Kidney (tissue), 13 donors: ENCODE measurements at regions not wholly inside any gene's neighbourhood (a gene's known extent, or its start where the extent isn't known, plus 50 kb on each side); places are given as distances from the start of the nearest gene placed in this dataset.

ENCODE experiments used
- DNase-seq, 5 donors: peaks; one replicate each; pipeline ENCODE4 v3.0.0-alpha.2; 2013 to 2020
- FAIRE-seq: peaks from 2 replicates; lab custom pipeline; 2012; peaks lifted over from hg19 to GRCh38; lab: Jason Lieb, UNC
- H3K27ac ChIP-seq, 2 donors: one replicate each; pipeline ENCODE4 v1.7.0; 2013; ENCODE audit warnings: low read depth in 2 of 2, low read length in 2 of 2, inconsistent platforms in 1 of 2
- H3K27me3 ChIP-seq: one replicate; pipeline ENCODE4 v1.7.1; 2013; ENCODE audit warnings: low read length, inconsistent platforms; ENCODE audit not compliant: control insufficient read depth, insufficient read depth
- H3K36me3 ChIP-seq, 3 donors: one replicate each; pipeline versions ENCODE4 v1.7.0 to v1.7.1; 2013; ENCODE audit warnings: low read length in 3 of 3, control low read depth in 1 of 3, inconsistent platforms in 1 of 3; ENCODE audit not compliant: insufficient read depth in 3 of 3, control insufficient read depth in 2 of 3
- H3K4me1 ChIP-seq, 3 donors: one replicate each; pipeline versions ENCODE4 v1.7.0 to v1.7.1; 2013; ENCODE audit warnings: low read length in 3 of 3, inconsistent platforms in 1 of 3, low read depth in 1 of 3; ENCODE audit not compliant: control insufficient read depth in 2 of 3, insufficient read depth in 2 of 3
- H3K4me3 ChIP-seq, 3 donors: one replicate each; pipeline versions ENCODE4 v1.7.0 to v1.8.1; 2013; ENCODE audit warnings: low read length in 3 of 3, control low read depth in 1 of 3, inconsistent platforms in 1 of 3
- H3K9ac ChIP-seq, 3 donors: one replicate each; pipeline versions ENCODE4 v1.7.0 to v1.7.1; 2013; ENCODE audit warnings: low read length in 3 of 3, control low read depth in 1 of 3, inconsistent platforms in 1 of 3
- H3K9me3 ChIP-seq, 3 donors: one replicate each; pipeline versions ENCODE4 v1.7.0 to v1.7.1; 2013; ENCODE audit warnings: low read length in 3 of 3, control low read depth in 1 of 3, inconsistent platforms in 1 of 3; ENCODE audit not compliant: control insufficient read depth in 2 of 3, insufficient read depth in 1 of 3
- CTCF ChIP-seq: IDR thresholded peaks from 3 replicates; pipeline ENCODE4 v1.5.1; 2012; ENCODE audit warnings: mild to moderate bottlenecking, moderate library complexity, borderline replicate concordance; ENCODE audit not compliant: insufficient read depth; ENCODE audit errors: extremely low read depth
- intact Hi-C: fragments of 100-400 bp; cut with DNase I; formaldehyde crosslinking; loops from one replicate; pipeline ENCODE4 v1.11.1; 2022
- donor health status: control.
- donor health status: control.
- donor health status: control.
- donor health status: control.
- donor health status: control.
- donor health status: DM: yes; HTN: yes; CAD: no.
- donor health status: Normal renal cell carcinoma (clear cell type).

- FAIRE-seq (no peak), DNase-seq (no peak)
- H3K27ac ChIP-seq, result peak overlapping the region in 1 of 2 donors; percentile 54
These were observed 153.9 kb downstream of the MRPL14 start for GRCh38 chr6:43973357-43973756.

GRCh38 chr6:43972913-43973300 lies 154.3 kb downstream of the MRPL14 start:
- intact Hi-C loops, result no loop called here
- FAIRE-seq (no peak), DNase-seq (peak in 4 of 5 donors; percentile 42 to 92 (median 61))

More at GRCh38 chr6:43973357-43973756, 153.9 kb downstream of the MRPL14 start:
- intact Hi-C loops, result no loop called here
- H3K9me3 ChIP-seq, result peaks cover 0 to 5% (median 0%) of the 10 kb centered on the region in 3 donors
- peaks cover 0 to 11% (median 8%) of the 10 kb centered on the region in 3 donors for H3K4me1 ChIP-seq
- no peaks in the 10 kb centered on the region for H3K36me3 ChIP-seq
- TF ChIP-seq CTCF, result no peak
- no peaks in the 10 kb centered on the region for H3K27me3 ChIP-seq
- H3K4me3 ChIP-seq, result no peak overlapping the region
- H3K9ac ChIP-seq, result no peak overlapping the region

GRCh38 chr6:43972179-43972912 lies 154.9 kb downstream of the MRPL14 start:
- peaks cover 0 to 11% (median 8%) of the 10 kb centered on the region in 3 donors for H3K4me1 ChIP-seq
- H3K36me3 ChIP-seq, result no peaks in the 10 kb centered on the region
- peak overlapping the region in 1 of 2 donors; percentile 54 for H3K27ac ChIP-seq
- H3K4me3 ChIP-seq, result no peak overlapping the region
- intact Hi-C loops, result no loop called here
- DNase-seq (no peak), FAIRE-seq (no peak)
- TF ChIP-seq CTCF, result no peak
- H3K9me3 ChIP-seq, result peaks cover 0 to 5% (median 0%) of the 10 kb centered on the region in 3 donors
- H3K27me3 ChIP-seq, result no peaks in the 10 kb centered on the region
- no peak overlapping the region for H3K9ac ChIP-seq

More at GRCh38 chr6:43972913-43973300, 154.3 kb downstream of the MRPL14 start:
- peaks cover 0 to 5% (median 0%) of the 10 kb centered on the region in 3 donors for H3K9me3 ChIP-seq
- H3K4me3 ChIP-seq, result no peak overlapping the region
- peaks cover 0 to 11% (median 8%) of the 10 kb centered on the region in 3 donors for H3K4me1 ChIP-seq
- no peak for TF ChIP-seq CTCF
- no peaks in the 10 kb centered on the region for H3K27me3 ChIP-seq
- peak overlapping the region in 1 of 2 donors; percentile 54 for H3K27ac ChIP-seq
- no peaks in the 10 kb centered on the region for H3K36me3 ChIP-seq
- H3K9ac ChIP-seq, result no peak overlapping the region
